ENCODE measurements at regions not wholly inside any gene's neighbourhood (a gene's known extent, or its start where the extent isn't known, plus 50 kb on each side); places are given as distances from the start of the nearest gene placed in this dataset.

DNA sequence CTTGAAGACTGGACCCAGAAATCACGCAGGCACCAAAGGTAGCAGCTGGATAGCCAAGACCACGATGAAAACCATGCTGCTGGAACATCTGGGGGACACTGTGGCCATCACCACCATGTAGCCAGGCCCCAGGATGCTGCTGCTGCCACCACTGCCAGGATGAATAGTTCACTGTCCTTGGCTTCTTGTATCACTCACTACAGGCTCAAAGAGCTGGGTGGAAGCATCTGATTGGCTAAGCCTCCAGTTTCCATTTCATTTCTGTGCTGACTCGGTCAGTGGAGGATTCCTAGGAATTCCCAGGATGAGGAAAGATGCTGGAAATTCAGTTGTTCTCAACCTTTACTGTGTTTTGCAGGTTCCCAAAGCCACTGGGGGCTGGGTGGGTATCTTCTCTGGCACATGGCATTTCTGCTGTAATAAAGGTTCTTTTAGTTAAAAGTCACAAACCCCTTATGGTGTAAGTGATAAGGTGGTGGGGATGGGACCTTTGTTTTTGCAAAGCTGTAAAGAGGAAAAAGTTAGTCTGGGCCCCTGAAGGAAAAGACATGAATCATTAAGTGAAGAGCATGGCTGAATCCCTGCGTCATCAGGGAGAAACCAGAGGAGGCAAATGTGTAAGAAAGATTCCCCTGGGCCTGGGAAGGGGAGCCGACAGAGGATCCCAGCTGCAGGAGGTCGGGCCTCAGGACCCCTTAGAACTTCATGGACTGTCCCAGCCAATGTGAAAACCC, 57.7 kb upstream of the SMOX start (continued):
- TF ChIP-seq, protein P1, sequence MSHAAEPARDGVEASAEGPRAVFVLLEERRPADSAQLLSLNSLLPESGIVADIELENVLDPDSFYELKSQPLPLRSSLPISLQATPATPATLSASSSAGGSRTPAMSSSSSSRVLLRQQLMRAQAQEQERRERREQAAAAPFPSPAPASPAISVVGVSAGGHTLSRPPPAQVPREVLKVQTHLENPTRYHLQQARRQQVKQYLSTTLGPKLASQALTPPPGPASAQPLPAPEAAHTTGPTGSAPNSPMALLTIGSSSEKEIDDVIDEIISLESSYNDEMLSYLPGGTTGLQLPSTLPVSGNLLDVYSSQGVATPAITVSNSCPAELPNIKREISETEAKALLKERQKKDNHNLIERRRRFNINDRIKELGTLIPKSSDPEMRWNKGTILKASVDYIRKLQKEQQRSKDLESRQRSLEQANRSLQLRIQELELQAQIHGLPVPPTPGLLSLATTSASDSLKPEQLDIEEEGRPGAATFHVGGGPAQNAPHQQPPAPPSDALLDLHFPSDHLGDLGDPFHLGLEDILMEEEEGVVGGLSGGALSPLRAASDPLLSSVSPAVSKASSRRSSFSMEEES (CRISPR knock-in tag; IDR thresholded peaks at IDR 0.05): no peak
- TF ChIP-seq ZKSCAN8 (CRISPR knock-in tag; IDR thresholded peaks at IDR 0.05; ENCODE audit: borderline replicate concordance) (0 out of 2 replicates have a peak, but pooled peaks have one; percentile 17), NFYC (CRISPR knock-in tag; IDR thresholded peaks at IDR 0.05) (peak; percentile 68), SIX4 (CRISPR knock-in tag; IDR thresholded peaks at IDR 0.05) (no peak), ZNF605 (CRISPR knock-in tag; IDR thresholded peaks at IDR 0.05) (no peak), MAFF (IDR thresholded peaks at IDR 0.05; ENCODE audit: low read depth, low read length) (no peak), DNMT3B (CRISPR knock-in tag; conservative IDR thresholded peaks at IDR 0.05) (0 out of 2 replicates have a peak, but pooled peaks have one; percentile 46), ELF3 (CRISPR knock-in tag; IDR thresholded peaks at IDR 0.05) (peak; percentile 18; the same call in 1 of the 2 replicates), FOSL2 (CRISPR knock-in tag; IDR thresholded peaks at IDR 0.05) (0 out of 2 replicates have a peak, but pooled peaks have one; percentile 10), MTA1 (CRISPR knock-in tag; IDR thresholded peaks at IDR 0.05; ENCODE audit: borderline replicate concordance) (no peak), ZNF501 (CRISPR knock-in tag; IDR thresholded peaks at IDR 0.05) (0 out of 2 replicates have a peak, but pooled peaks have one; percentile 9), ZNF619 (CRISPR knock-in tag; IDR thresholded peaks at IDR 0.05) (no peak), TEAD3 (CRISPR knock-in tag; optimal IDR thresholded peaks at IDR 0.05; ENCODE audit: borderline replicate concordance) (peak; percentile 43), ADNP (CRISPR knock-in tag; IDR thresholded peaks at IDR 0.05) (no peak), FOXK1 (CRISPR knock-in tag; IDR thresholded peaks at IDR 0.05; ENCODE audit: borderline replicate concordance, low read depth) (0 out of 2 replicates have a peak, but pooled peaks have one; percentile 11), FOXA3 (CRISPR knock-in tag; IDR thresholded peaks at IDR 0.05) (0 out of 2 replicates have a peak, but pooled peaks have one; percentile 23), ZNF572 (CRISPR knock-in tag; IDR thresholded peaks at IDR 0.05) (no peak), GTF3A (CRISPR knock-in tag; conservative IDR thresholded peaks at IDR 0.05) (no peak), NAIF1 (CRISPR knock-in tag; IDR thresholded peaks at IDR 0.05; ENCODE audit: borderline replicate concordance) (no peak)
- TF ChIP-seq, protein P2, sequence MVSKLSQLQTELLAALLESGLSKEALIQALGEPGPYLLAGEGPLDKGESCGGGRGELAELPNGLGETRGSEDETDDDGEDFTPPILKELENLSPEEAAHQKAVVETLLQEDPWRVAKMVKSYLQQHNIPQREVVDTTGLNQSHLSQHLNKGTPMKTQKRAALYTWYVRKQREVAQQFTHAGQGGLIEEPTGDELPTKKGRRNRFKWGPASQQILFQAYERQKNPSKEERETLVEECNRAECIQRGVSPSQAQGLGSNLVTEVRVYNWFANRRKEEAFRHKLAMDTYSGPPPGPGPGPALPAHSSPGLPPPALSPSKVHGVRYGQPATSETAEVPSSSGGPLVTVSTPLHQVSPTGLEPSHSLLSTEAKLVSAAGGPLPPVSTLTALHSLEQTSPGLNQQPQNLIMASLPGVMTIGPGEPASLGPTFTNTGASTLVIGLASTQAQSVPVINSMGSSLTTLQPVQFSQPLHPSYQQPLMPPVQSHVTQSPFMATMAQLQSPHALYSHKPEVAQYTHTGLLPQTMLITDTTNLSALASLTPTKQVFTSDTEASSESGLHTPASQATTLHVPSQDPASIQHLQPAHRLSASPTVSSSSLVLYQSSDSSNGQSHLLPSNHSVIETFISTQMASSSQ (IDR thresholded peaks at IDR 0.05; ENCODE audit: low read depth): no peak
- TF ChIP-seq, protein P2 (CRISPR knock-in tag; IDR thresholded peaks at IDR 0.05; ENCODE audit: borderline replicate concordance): 0 out of 2 replicates have a peak, but pooled peaks have one; percentile 3
